Ascending aorta (tissue), 2 donors: ENCODE measurements at regions not wholly inside any gene's neighbourhood (a gene's known extent, or its start where the extent isn't known, plus 50 kb on each side); places are given as distances from the start of the nearest gene placed in this dataset.

ENCODE experiments used
- DNase-seq, 2 donors: peaks; one replicate each; pipeline ENCODE4 v3.0.0-alpha.2; 2019; ENCODE audit warnings: low spot score in 2 of 2
- H3K27ac ChIP-seq, 2 donors: fragments of 200-600 bp; sonication (generic); one replicate each; pipeline ENCODE4 v1.5.1; 2016 to 2017; ENCODE audit warnings: mild to moderate bottlenecking in 1 of 2
- H3K27me3 ChIP-seq: fragments of 200-600 bp; sonication (generic); one replicate; pipeline ENCODE4 v1.5.1; 2017
- H3K36me3 ChIP-seq, 2 donors: fragments of 200-600 bp; sonication (generic); one replicate each; pipeline ENCODE4 v1.5.1; 2016
- H3K4me1 ChIP-seq, 2 donors: fragments of 200-600 bp; sonication (generic); one replicate each; pipeline ENCODE4 v1.5.1; 2016 to 2017; ENCODE audit warnings: mild to moderate bottlenecking in 1 of 2
- H3K4me3 ChIP-seq, 2 donors: fragments of 200-600 bp; sonication (generic); one replicate each; pipeline ENCODE4 v1.5.1; 2016 to 2017; ENCODE audit warnings: mild to moderate bottlenecking in 1 of 2
- H3K9me3 ChIP-seq, 2 donors: fragments of 200-600 bp; sonication (generic); one replicate each; pipeline ENCODE4 v1.5.1; 2016
- intact Hi-C: fragments of 100-400 bp; cut with DNase I; formaldehyde crosslinking; loops from one replicate; pipeline ENCODE4 v1.15.1; 2023
- TF ChIP-seq, protein P1 (sequence below), 3 experiments: fragments of 200-600 bp in 2 of 3; fragments of 450-650 bp in 1 of 3; sonication (generic) in 2 of 3; IDR thresholded peaks; one replicate each; pipeline ENCODE4 v1.5.1; 2016 to 2019; ENCODE audit warnings: antibody characterized with exemption in 3 of 3, mild to moderate bottlenecking in 1 of 3, moderate library complexity in 1 of 3

- TF ChIP-seq, protein P1, sequence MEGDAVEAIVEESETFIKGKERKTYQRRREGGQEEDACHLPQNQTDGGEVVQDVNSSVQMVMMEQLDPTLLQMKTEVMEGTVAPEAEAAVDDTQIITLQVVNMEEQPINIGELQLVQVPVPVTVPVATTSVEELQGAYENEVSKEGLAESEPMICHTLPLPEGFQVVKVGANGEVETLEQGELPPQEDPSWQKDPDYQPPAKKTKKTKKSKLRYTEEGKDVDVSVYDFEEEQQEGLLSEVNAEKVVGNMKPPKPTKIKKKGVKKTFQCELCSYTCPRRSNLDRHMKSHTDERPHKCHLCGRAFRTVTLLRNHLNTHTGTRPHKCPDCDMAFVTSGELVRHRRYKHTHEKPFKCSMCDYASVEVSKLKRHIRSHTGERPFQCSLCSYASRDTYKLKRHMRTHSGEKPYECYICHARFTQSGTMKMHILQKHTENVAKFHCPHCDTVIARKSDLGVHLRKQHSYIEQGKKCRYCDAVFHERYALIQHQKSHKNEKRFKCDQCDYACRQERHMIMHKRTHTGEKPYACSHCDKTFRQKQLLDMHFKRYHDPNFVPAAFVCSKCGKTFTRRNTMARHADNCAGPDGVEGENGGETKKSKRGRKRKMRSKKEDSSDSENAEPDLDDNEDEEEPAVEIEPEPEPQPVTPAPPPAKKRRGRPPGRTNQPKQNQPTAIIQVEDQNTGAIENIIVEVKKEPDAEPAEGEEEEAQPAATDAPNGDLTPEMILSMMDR (IDR thresholded peaks at IDR 0.05) = no peak
- no peaks in the 10 kb centered on the region for H3K4me1 ChIP-seq
- no peak overlapping the region for H3K4me3 ChIP-seq
- H3K36me3 ChIP-seq = no peaks in the 10 kb centered on the region
- no peaks in the 10 kb centered on the region for H3K9me3 ChIP-seq
- intact Hi-C loops = no loop called here
- H3K27ac ChIP-seq = no peak overlapping the region
- DNase-seq = no peak
- no peaks in the 10 kb centered on the region for H3K27me3 ChIP-seq
Observed at GRCh38 chr3:66854601-66855151, 143.4 kb upstream of the KBTBD8 start.

DNA sequence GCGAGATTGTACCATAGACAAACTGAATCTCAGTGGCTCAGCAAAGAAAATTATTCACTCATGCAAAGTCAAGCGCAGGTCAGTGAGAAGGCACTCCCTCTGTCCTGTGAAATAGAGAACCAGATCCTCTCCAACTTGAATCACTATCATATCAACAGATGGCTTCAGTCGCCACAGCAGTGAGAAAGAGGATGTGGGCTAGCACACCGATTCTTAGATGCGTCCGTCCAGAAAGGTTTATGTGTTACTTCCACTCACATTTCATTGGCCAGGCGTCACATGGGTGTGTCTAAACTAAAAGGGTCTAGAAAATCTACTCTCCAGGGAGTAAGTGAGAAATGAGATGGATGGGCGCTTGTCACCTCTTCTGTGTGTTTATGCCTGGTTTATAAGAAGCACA, 141.6 kb upstream of the KBTBD8 start:
- no peak for DNase-seq
- H3K4me3 ChIP-seq = no peak overlapping the region
- H3K27me3 ChIP-seq = no peaks in the 10 kb centered on the region
- intact Hi-C loops = no loop called here
- no peaks in the 10 kb centered on the region for H3K4me1 ChIP-seq
- TF ChIP-seq, protein P1 (IDR thresholded peaks at IDR 0.05) = no peak
- no peak overlapping the region for H3K27ac ChIP-seq
- H3K36me3 ChIP-seq = no peaks in the 10 kb centered on the region
- H3K9me3 ChIP-seq = no peaks in the 10 kb centered on the region

GRCh38 chr3:66858656-66859381, 139.3 kb upstream of the KBTBD8 start:
- intact Hi-C loops = no loop called here
- TF ChIP-seq, protein P1 (IDR thresholded peaks at IDR 0.05) = no peak
- H3K27ac ChIP-seq = no peak overlapping the region
- no peaks in the 10 kb centered on the region for H3K27me3 ChIP-seq
- H3K36me3 ChIP-seq = no peaks in the 10 kb centered on the region
- H3K4me1 ChIP-seq = no peaks in the 10 kb centered on the region
- no peak for DNase-seq
- H3K9me3 ChIP-seq = no peaks in the 10 kb centered on the region
- no peak overlapping the region for H3K4me3 ChIP-seq

DNA sequence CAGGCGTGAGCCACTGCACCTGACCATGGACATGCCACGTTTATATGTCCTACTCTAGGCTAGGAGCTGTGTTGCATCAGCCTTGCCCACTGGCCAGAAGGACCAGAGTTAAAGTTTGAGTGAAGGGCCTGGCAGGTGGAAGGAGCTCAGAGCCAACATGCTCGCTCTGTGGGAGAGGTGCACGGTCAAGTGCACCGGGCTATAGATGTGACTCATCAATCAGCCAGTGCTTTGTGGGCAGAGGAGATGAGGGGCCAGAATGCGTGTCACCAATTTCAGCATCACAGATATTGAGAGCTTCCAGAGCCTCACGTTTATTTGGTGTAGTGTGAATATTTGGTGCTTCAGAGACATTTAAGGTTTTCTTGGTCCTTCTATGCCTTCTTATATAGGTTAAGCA, 137.3 kb upstream of the KBTBD8 start:
- no peaks in the 10 kb centered on the region for H3K27me3 ChIP-seq
- TF ChIP-seq, protein P1 (IDR thresholded peaks at IDR 0.05) = no peak
- H3K4me3 ChIP-seq = no peak overlapping the region
- H3K27ac ChIP-seq = no peak overlapping the region
- DNase-seq = no peak
- H3K36me3 ChIP-seq = no peaks in the 10 kb centered on the region
- H3K9me3 ChIP-seq = no peaks in the 10 kb centered on the region
- intact Hi-C loops = no loop called here
- no peaks in the 10 kb centered on the region for H3K4me1 ChIP-seq

- Histone ChIP-seq H3K4me3 (no peak overlapping the region), H3K27ac (no peak overlapping the region), H3K9me3 (no peaks in the 10 kb centered on the region), H3K27me3 (no peaks in the 10 kb centered on the region), H3K36me3 (no peaks in the 10 kb centered on the region), H3K4me1 (no peaks in the 10 kb centered on the region)
- intact Hi-C loops = no loop called here
- DNase-seq = no peak
- TF ChIP-seq, protein P1 (IDR thresholded peaks at IDR 0.05) = no peak
Observed at GRCh38 chr3:66863205-66864111, 134.6 kb upstream of the KBTBD8 start.
